Neural progenitor cell (in vitro differentiated cells): ENCODE measurements at regions not wholly inside any gene's neighbourhood (a gene's known extent, or its start where the extent isn't known, plus 50 kb on each side); places are given as distances from the start of the nearest gene placed in this dataset.

Experiments
- DNase-seq: peaks from one replicate; pipeline ENCODE4 v3.0.0-alpha.2; 2016; ENCODE audit warnings: low spot score
- H2AFZ ChIP-seq: fragments of 200-600 bp; sonication (generic); replicated peaks from 2 replicates; pipeline ENCODE4 v1.6.1; 2016; ENCODE audit warnings: antibody characterized with exemption
- H3F3A ChIP-seq: fragments of 200-600 bp; sonication (generic); 2 replicates; pipeline ENCODE4 v1.6.1; 2016; ENCODE audit warnings: antibody characterized with exemption, low read depth
- H3K27ac ChIP-seq: fragments of 200-600 bp; sonication (generic); 2 replicates; pipeline ENCODE4 v1.5.1; 2016; ENCODE audit warnings: mild to moderate bottlenecking
- H3K27me3 ChIP-seq: fragments of 200-600 bp; sonication (generic); 2 replicates; pipeline ENCODE4 v1.6.1; 2016; ENCODE audit warnings: mild to moderate bottlenecking, moderate library complexity
- H3K36me3 ChIP-seq: fragments of 200-600 bp; sonication (generic); 2 replicates; pipeline ENCODE4 v1.5.1; 2016
- H3K4me1 ChIP-seq: fragments of 200-600 bp; sonication (generic); 2 replicates; pipeline ENCODE4 v1.6.1; 2016; ENCODE audit warnings: mixed run types
- H3K4me2 ChIP-seq: fragments of 200-600 bp; sonication (generic); 2 replicates; pipeline ENCODE4 v1.6.1; 2016
- H3K4me3 ChIP-seq: fragments of 200-600 bp; sonication (generic); 2 replicates; pipeline ENCODE4 v1.5.1; 2016
- H3K79me2 ChIP-seq: fragments of 200-600 bp; sonication (generic); 2 replicates; pipeline ENCODE4 v1.6.1; 2016; ENCODE audit warnings: low read depth
- H3K9ac ChIP-seq: fragments of 200-600 bp; sonication (generic); 2 replicates; pipeline ENCODE4 v1.6.1; 2016
- H3K9me3 ChIP-seq: fragments of 200-600 bp; sonication (generic); 2 replicates; pipeline ENCODE4 v1.5.1; 2016; ENCODE audit warnings: low read depth
- H4K20me1 ChIP-seq: fragments of 200-600 bp; sonication (generic); 2 replicates; pipeline ENCODE4 v1.6.1; 2016; ENCODE audit warnings: low read depth
- H3K27ac Mint-ChIP-seq: 3 replicates; pipeline ENCODE4 v1.8.0; 2021; ENCODE audit warnings: mixed read lengths
- H3K27me3 Mint-ChIP-seq: 2 replicates; pipeline ENCODE4 v1.8.0; 2022; ENCODE audit warnings: low read depth, mild to moderate bottlenecking, inconsistent platforms, moderate library complexity, mixed read lengths; ENCODE audit not compliant: insufficient read depth
- H3K36me3 Mint-ChIP-seq: 3 replicates; pipeline ENCODE4 v1.8.0; 2021; ENCODE audit warnings: mixed read lengths
- H3K4me1 Mint-ChIP-seq: 3 replicates; pipeline ENCODE4 v1.8.0; 2021; ENCODE audit warnings: mixed read lengths
- H3K4me3 Mint-ChIP-seq: 3 replicates; pipeline ENCODE4 v1.8.0; 2021; ENCODE audit warnings: mild to moderate bottlenecking, moderate library complexity, mixed read lengths
- H3K9me3 Mint-ChIP-seq: 3 replicates; pipeline ENCODE4 v1.8.0; 2020; ENCODE audit warnings: mixed read lengths
- CTCF ChIP-seq: fragments of 200-600 bp; sonication (generic); IDR thresholded peaks from 2 replicates; pipeline ENCODE4 v1.5.1; 2017; ENCODE audit warnings: antibody characterized with exemption, mild to moderate bottlenecking
- EZH2 ChIP-seq: fragments of 200-600 bp; sonication (generic); IDR thresholded peaks from 2 replicates; pipeline ENCODE4 v1.6.1; 2017; ENCODE audit warnings: antibody characterized with exemption, mild to moderate bottlenecking, moderate library complexity
- EZH2phosphoT487 ChIP-seq: fragments of 200-600 bp; sonication (generic); IDR thresholded peaks from 2 replicates; pipeline ENCODE4 v1.6.1; 2017; ENCODE audit warnings: antibody characterized with exemption

DNA sequence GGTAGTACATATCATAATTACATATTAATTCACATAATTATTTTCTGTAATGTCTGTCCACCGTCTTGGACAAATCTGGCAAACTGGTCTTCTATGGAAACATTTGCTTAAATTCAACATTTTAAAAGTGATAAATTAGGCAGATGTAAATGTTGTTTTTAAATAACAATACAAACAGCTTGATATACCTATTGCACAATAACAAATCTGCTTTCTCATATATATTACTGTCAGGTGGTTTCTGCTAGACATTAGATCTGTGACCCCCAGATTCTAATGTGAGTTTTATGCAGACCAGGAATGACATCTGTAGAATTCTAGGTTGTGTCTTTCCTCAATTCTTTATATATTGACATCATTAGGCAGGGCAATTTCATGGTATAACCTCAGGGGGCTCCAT is 173.3 kb downstream of the CCDC59 start:
- Histone ChIP-seq H3K9me3 (no peaks in the 10 kb centered on the region), H3K4me1 (no peaks in the 10 kb centered on the region), H4K20me1 (no peaks in the 10 kb centered on the region), H3K27ac (no peak overlapping the region), H3F3A (no peaks in the 10 kb centered on the region), H3K4me3 (no peak overlapping the region), H3K4me2 (no peak overlapping the region), H2AFZ (no peak overlapping the region), H3K36me3 (no peaks in the 10 kb centered on the region), H3K9ac (no peak overlapping the region), H3K79me2 (no peaks in the 10 kb centered on the region), H3K27me3 (no peaks in the 10 kb centered on the region)
- no peaks in the 10 kb centered on the region for H3K36me3 Mint-ChIP-seq
- no peaks in the 10 kb centered on the region for H3K9me3 Mint-ChIP-seq
- TF ChIP-seq EZH2phosphoT487 (no peak), EZH2 (no peak), CTCF (no peak)
- H3K4me3 Mint-ChIP-seq, result no peak overlapping the region
- H3K4me1 Mint-ChIP-seq, result no peaks in the 10 kb centered on the region
- no peak for DNase-seq
- H3K27me3 Mint-ChIP-seq, result no peaks in the 10 kb centered on the region
- H3K27ac Mint-ChIP-seq, result no peak overlapping the region

DNA sequence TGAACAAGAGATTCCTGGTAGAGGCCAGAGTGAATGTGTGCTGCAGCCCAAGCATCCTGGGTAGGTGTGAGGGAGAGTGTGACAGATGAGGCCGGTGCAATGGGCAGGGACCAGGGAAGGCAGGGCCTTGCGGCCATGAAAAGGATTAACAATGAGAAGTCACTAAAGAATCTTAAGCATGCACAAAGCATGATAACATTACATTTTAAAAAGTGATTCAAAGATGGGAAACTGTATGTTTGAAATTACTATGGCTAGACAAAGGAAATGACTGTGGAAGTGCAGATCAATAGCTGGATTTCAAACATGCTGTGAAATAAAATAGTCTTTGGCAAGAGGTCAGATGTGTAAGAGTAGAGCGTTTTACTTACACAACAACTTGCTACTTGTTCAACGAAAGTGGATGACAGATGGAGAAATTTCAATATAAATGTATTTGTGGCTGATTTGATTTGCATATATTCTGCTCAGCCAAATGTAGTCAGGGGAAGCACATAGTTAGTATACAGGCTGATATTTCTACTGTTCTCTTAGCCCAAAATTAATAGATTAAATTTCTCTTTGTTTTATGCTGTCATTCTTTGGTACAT is 175.5 kb downstream of the CCDC59 start:
- H3K9me3 Mint-ChIP-seq, result no peaks in the 10 kb centered on the region
- Histone ChIP-seq H3K4me3 (no peak overlapping the region), H4K20me1 (no peaks in the 10 kb centered on the region), H3K4me2 (no peak overlapping the region), H3K4me1 (no peaks in the 10 kb centered on the region), H3F3A (no peaks in the 10 kb centered on the region), H3K79me2 (no peaks in the 10 kb centered on the region), H3K27me3 (no peaks in the 10 kb centered on the region), H3K9me3 (no peaks in the 10 kb centered on the region), H3K36me3 (no peaks in the 10 kb centered on the region), H3K27ac (no peak overlapping the region), H3K9ac (no peak overlapping the region), H2AFZ (no peak overlapping the region)
- H3K27ac Mint-ChIP-seq, result no peak overlapping the region
- H3K27me3 Mint-ChIP-seq, result no peaks in the 10 kb centered on the region
- no peak for DNase-seq
- H3K4me1 Mint-ChIP-seq, result no peaks in the 10 kb centered on the region
- H3K4me3 Mint-ChIP-seq, result no peak overlapping the region
- TF ChIP-seq EZH2phosphoT487, result no peak
- TF ChIP-seq CTCF, result no peak
- TF ChIP-seq EZH2, result no peak
- no peaks in the 10 kb centered on the region for H3K36me3 Mint-ChIP-seq

- H3K9me3 Mint-ChIP-seq, result no peaks in the 10 kb centered on the region
- Histone ChIP-seq H3K79me2 (no peaks in the 10 kb centered on the region), H3K9me3 (no peaks in the 10 kb centered on the region), H3K4me1 (no peaks in the 10 kb centered on the region), H3K4me3 (no peak overlapping the region), H3K36me3 (no peaks in the 10 kb centered on the region), H4K20me1 (no peaks in the 10 kb centered on the region), H3K27ac (no peak overlapping the region), H3F3A (no peaks in the 10 kb centered on the region), H2AFZ (no peak overlapping the region), H3K27me3 (no peaks in the 10 kb centered on the region), H3K4me2 (no peak overlapping the region), H3K9ac (no peak overlapping the region)
- TF ChIP-seq CTCF, result no peak
- TF ChIP-seq EZH2, result no peak
- no peak for TF ChIP-seq EZH2phosphoT487
- H3K36me3 Mint-ChIP-seq, result no peaks in the 10 kb centered on the region
- no peak overlapping the region for H3K4me3 Mint-ChIP-seq
- no peak for DNase-seq
- H3K27ac Mint-ChIP-seq, result no peak overlapping the region
- H3K27me3 Mint-ChIP-seq, result no peaks in the 10 kb centered on the region
- H3K4me1 Mint-ChIP-seq, result peaks cover 8% of the 10 kb centered on the region
These were observed 181.3 kb downstream of the CCDC59 start for GRCh38 chr12:82176761-82177490.
